CD4-positive, alpha-beta T cell treated with Interleukin-12 subunit alpha and Interleukin-12 subunit beta, for 1 hour (primary cell): ENCODE measurements at regions not wholly inside any gene's neighbourhood (a gene's known extent, or its start where the extent isn't known, plus 50 kb on each side); places are given as distances from the start of the nearest gene placed in this dataset.

Source experiments
- DNase-seq: peaks from one replicate; pipeline ENCODE4 v3.0.0-alpha.2; 2020

DNA sequence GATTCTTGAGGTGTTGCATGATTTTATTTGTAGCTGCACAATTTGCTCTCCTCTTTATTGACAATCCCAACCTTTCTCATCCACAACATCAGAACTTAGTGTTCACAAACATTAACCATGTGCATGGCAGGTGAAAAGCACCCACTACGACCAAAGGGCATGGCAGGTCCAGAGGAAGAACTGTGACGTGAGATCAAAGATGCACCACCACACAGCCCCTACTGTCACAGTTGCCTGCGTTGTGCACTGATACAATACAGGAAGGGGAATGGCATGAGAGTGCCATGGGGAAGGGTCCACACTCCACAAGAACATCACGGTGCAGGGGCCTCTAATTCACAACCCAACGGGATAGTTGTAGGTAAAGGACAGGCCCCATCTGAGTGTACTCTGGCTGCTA lies 217.1 kb upstream of the PFKP start:
- no peak for DNase-seq

GRCh38 chr10:2844925-2845324 lies 222.4 kb upstream of the PFKP start:
- no peak for DNase-seq

GRCh38 chr10:2839081-2839725 lies 228.1 kb upstream of the PFKP start:
- no peak for DNase-seq

- no peak for DNase-seq
Measured at GRCh38 chr10:2837674-2838073, 229.7 kb upstream of the PFKP start.

GRCh38 chr10:2836921-2837662 lies 230.3 kb upstream of the PFKP start:
- DNase-seq, result no peak

DNA sequence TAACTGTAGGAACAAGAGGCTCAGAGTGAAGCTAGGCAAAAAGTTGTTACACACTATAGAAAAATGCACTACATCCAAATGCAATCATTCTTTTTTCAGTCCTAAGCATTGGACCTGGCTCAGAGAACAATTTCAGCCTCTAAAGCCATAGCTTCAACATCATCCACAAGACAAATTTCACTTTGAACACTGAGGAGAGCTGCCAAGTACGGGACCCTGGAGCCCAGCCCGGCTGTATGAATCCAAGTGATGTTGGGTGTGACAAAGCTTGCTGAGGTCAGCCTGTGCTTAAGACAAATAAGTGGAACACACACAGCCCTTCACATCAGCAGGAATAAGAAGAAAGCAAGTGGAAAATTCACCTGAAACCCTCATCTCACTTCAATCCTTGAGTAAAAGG lies 233.1 kb upstream of the PFKP start:
- no peak for DNase-seq

DNA sequence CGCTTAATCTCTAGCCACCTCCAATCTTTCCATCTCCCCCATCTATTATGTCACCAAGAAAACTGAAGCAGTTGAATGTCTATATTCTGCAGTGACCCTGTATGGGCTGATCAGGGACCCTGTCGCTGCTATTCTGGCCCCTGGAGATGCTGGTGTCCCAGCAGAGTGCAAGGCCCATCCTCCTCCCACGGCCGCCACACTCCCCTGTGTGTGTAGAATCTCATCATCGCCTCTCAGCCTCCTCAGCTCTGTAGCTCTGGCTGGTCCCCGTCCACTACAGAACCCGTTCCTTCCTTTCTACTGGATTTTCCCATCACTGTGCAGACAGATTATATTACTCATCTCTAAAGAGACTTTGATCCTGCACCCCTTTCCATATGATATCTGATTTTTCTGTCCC lies 235.8 kb upstream of the PFKP start:
- no peak for DNase-seq

DNA sequence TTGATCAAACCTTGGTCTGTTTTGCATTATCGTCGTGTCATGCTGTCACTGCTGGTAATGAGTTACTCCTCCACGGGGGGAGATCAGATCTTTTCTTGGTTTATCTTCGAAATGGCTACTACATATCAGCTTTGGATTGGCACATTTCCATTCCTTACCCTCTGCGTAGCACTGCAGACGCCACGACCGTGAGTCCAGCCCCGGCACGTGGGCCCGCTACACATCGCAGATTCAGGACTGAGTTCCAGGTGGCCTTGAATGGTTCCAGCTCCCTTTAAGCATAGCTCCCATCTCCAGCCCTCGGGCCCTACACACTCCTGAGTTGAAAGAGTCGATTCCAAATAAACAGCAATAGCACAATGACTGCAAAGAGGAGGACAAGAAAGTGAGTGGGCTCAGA lies 238.6 kb upstream of the PFKP start:
- DNase-seq, result no peak

GRCh38 chr10:2826675-2827074 lies 240.7 kb upstream of the PFKP start:
- DNase-seq, result no peak

DNA sequence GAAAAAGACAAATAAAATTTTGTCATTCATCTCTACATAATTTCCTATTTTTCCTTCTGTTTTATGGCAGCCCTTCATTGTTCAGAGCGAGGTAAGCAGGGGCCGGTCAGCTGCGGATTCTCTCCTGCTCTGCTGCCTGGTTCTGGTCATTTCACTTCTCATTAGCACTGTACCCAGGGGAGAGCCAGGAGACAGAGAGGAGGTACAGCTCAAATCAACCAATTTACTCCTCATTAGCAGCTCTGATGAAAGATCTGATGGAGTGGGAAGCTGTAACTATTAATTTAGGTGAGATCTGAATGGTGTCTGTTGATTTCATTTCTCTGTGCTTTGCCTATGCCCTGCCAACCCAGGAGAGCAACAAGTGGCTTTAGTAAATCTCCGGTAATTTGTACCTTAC lies 241.5 kb upstream of the PFKP start:
- DNase-seq, result no peak

DNA sequence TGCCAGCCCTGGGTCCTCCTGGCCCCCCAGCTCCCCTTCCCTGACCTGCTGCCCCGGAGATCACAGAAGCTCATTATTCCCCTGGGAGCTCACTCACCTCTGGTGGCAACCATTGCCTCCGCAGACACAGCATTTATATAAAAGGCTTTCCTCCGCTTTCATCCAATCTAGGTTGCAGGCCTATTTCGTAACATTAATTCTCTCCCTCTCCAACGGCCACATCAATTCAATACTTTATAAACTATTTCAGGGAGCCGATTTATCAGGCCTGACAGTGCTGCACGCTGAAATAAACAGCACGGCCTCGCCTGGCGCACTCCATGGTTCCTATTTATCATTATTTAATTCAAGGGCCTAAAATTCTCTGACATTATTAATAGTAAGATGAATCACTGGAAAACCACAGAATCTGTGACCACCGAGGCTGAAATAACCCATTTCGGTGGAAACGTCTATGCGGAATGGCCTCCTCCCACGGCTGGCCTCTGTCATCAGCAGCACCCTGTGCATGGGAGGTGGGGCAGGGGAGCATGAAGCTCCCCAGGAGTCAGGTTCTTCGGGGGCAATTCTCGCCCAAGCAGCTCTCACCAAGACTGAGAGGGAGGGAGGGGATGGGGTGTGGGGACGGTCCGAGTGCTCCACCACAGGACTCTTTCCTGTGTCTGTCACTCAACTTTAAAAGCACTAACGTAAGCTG lies 249.3 kb upstream of the PFKP start:
- DNase-seq, result no peak

DNA sequence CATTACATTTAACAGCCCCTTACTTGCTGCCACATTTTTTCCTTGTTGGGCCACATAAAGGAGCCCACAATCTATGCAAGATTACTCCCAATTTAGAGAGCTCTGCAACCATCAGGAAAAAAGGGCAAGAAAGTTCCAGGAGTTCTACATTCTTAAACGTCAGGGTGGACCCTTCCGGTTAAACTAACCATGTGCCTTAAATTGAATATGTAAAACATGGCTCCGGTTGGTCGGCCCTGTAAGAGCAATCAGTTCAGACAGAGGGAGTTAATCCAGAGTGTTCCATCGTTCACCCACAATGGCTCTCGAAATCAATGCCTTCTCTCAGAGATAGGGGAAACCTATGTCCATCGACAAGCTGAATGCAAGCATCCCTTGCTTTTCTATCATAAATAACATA lies 253.7 kb upstream of the PFKP start:
- DNase-seq, result no peak

GRCh38 chr10:2813286-2813685 lies 254.1 kb upstream of the PFKP start:
- DNase-seq, result no peak

GRCh38 chr10:2812631-2813030 lies 254.7 kb upstream of the PFKP start:
- no peak for DNase-seq

DNA sequence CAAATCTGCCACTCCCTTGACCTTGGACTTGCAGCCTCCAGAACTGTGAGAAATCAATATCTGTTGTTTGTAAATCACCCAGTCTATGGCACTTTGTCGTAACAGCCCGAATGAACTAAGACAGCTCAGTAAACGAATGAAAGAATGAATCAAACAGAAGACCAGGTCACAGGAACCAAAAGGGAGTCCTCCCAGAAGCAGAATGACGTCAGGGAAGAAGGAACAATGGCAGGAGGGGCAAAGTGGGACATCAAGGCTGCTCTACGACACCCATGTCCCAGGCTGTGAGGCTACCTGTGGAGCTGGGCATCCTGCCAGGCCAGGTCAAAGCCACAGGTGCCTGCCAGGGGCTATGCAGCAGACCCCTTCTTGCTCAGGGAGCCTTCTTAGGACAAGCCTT lies 267.2 kb upstream of the PFKP start:
- DNase-seq, result no peak

- DNase-seq, result no peak
Measured at GRCh38 chr10:2798336-2799022, 268.9 kb upstream of the PFKP start.

DNA sequence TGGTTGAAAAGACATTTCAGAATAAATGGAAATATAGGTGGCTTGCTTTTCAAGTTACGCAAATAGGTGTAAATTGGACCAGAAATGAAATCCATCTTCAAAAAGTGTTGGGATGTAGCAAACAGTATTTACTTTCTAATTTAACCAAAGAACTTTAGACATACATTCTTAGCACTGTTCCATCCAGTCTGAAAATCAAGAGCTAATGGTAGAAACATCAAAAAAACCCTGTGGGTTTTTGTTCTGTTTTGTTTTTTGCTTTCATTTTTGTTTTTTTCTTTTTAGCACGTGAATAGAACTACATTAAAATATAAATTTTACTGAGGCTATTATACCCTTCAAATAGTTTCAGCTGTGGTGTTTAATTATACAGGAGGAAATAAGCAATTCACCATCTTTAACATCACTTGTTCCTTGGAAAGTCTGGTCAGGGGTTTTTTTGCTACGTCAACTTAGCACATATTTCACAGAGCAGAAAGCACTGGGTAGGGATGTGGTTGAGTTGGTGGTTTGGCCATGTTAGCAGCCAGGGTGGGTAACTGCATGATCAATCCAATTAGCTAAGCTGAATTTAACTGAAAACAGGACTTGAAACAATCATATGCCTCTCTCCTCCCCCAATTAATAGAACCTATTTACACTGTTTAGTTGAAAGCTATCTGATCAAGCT lies 275.4 kb upstream of the PFKP start:
- DNase-seq, result no peak

- no peak for DNase-seq
Measured at GRCh38 chr10:2790396-2791188, 276.8 kb upstream of the PFKP start.

GRCh38 chr10:2786251-2786650 lies 281.1 kb upstream of the PFKP start:
- DNase-seq, result no peak

DNA sequence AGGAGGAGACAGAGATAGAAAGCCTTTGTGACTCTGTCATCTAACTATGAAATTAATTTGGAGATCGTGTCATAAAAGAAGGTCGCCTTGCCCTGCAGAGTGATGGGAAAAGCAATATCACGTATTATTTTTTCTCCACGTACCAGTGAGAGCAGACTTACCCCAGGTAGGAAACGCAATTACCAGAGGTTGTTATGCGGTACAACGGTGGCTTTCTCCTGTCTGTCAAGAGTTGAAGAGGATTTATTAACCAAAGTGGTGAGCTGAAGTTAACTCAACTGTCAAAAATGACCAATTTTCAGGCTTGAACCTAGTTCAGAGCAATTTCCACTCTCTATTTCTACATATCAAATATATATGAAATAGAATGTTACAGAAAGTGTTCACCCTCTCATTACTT lies 282.6 kb upstream of the PFKP start:
- DNase-seq, result no peak

DNA sequence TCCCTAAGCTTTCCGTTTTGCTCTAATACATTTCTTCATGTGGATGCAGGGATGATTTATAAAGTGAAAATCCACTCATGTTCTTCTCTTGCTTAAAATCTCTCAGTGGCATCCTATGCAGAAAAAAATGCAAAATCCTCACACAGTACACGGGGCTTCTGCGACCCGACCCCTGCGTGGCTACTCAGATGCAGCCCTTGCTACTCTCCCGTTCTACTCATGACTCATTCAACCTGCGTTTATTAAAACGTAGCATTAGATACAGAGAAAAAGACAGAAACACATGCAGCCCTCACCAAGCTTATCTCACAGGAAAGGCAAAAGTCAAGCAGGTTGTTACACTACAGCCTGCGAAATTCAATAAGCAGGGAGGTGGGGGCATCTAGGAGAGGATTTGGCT lies 284.4 kb upstream of the PFKP start:
- DNase-seq, result no peak

DNA sequence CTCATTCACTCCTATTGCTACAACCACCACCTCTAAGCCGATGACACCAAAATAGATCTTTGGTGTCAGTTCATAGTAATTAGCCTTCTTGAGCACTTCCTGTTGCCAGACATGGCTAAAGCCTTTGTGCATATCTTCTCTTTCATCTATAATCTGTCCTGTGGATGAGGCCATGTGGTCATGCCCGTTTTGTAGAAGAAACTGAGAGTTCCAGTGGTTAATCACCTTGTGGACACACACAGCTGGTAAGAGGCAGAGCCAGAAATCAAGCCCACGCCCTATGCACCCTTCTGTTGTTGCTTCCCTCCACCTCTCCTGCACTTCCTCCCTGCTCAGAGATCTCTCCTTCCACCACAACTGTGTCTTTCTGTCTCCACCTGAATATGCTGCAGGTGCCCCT lies 285.1 kb upstream of the PFKP start:
- no peak for DNase-seq
